BLaER1 treated with 17β-estradiol and CSF1 and Interleukin-3, amounts not matched to agents 10 nM and 100 nM (cell line): ENCODE measurements at regions not wholly inside any gene's neighbourhood (a gene's known extent, or its start where the extent isn't known, plus 50 kb on each side); places are given as distances from the start of the nearest gene placed in this dataset.

Experiments
- H3K27ac ChIP-seq, 11 experiments: shearing (Covaris generic); formaldehyde crosslinking; 2 replicates each; pipeline ENCODE4 v1.8.1; 2022
- H3K27me3 ChIP-seq, 11 experiments: shearing (Covaris generic); formaldehyde crosslinking; 2 replicates each; pipeline ENCODE4 v1.8.1; 2022
- H3K36me3 ChIP-seq, 11 experiments: shearing (Covaris generic); formaldehyde crosslinking; 2 replicates each; pipeline ENCODE4 v1.8.1; 2022
- H3K4me1 ChIP-seq, 10 experiments: shearing (Covaris generic); formaldehyde crosslinking; 2 replicates each; pipeline ENCODE4 v1.8.1; 2022
- H3K4me2 ChIP-seq, 11 experiments: shearing (Covaris generic); formaldehyde crosslinking; 2 replicates each; pipeline ENCODE4 v1.8.1; 2022
- H3K4me3 ChIP-seq, 10 experiments: shearing (Covaris generic); formaldehyde crosslinking; 2 replicates each; pipeline ENCODE4 v1.8.1; 2022
- H3K9ac ChIP-seq, 11 experiments: shearing (Covaris generic); formaldehyde crosslinking; 2 replicates each; pipeline ENCODE4 v1.8.1; 2022
- H3K9me3 ChIP-seq, 11 experiments: shearing (Covaris generic); formaldehyde crosslinking; replicated peaks in 1 of 11; 2 replicates each; pipeline ENCODE4 v1.8.1; 2022
- H4K20me1 ChIP-seq, 11 experiments: shearing (Covaris generic); formaldehyde crosslinking; 2 replicates each; pipeline ENCODE4 v1.8.1; 2022
- Cebpa-rat ChIP-seq, 11 experiments: shearing (Covaris generic); IDR thresholded peaks; 2 replicates each; pipeline ENCODE4 v1.8.1; 2022

- peaks cover 0 to 13% (median 0%) of the 10 kb centered on the region in 11 experiments; a peak in 3 of 22 replicates for H3K36me3 ChIP-seq
- no peak overlapping the region for H3K27ac ChIP-seq
- no peak overlapping the region for H3K4me2 ChIP-seq
- H3K27me3 ChIP-seq, result no peaks in the 10 kb centered on the region
- peaks cover 0 to 20% (median 10%) of the 10 kb centered on the region in 10 experiments; a peak in 12 of 20 replicates for H3K4me1 ChIP-seq
- no peaks in the 10 kb centered on the region for H4K20me1 ChIP-seq
- TF ChIP-seq Cebpa-rat (IDR thresholded peaks at IDR 0.05), result no peak
- H3K4me3 ChIP-seq, result no peak overlapping the region
- no peak overlapping the region for H3K9ac ChIP-seq
- H3K9me3 ChIP-seq, result peaks cover 21 to 89% (median 44%) of the 10 kb centered on the region in 11 experiments; a peak in 20 of 22 replicates
Measured at GRCh38 chr4:105092768-105093167, 53.9 kb upstream of the TET2 start.

- H3K27me3 ChIP-seq, result no peaks in the 10 kb centered on the region
- H4K20me1 ChIP-seq, result no peaks in the 10 kb centered on the region
- peaks cover 0 to 22% (median 0%) of the 10 kb centered on the region in 11 experiments; a peak in 4 of 22 replicates for H3K36me3 ChIP-seq
- peaks cover 0 to 8% (median 0%) of the 10 kb centered on the region in 10 experiments; a peak in 7 of 20 replicates for H3K4me1 ChIP-seq
- no peak for TF ChIP-seq Cebpa-rat (IDR thresholded peaks at IDR 0.05)
- no peak overlapping the region for H3K4me2 ChIP-seq
- no peak overlapping the region for H3K27ac ChIP-seq
- H3K9me3 ChIP-seq, result peaks cover 28 to 100% (median 55%) of the 10 kb centered on the region in 11 experiments; a peak in 20 of 22 replicates
- no peak overlapping the region for H3K4me3 ChIP-seq
- H3K9ac ChIP-seq, result no peak overlapping the region
Measured at GRCh38 chr4:105093975-105094374, 52.7 kb upstream of the TET2 start.
